ENCODE measurements at regions not wholly inside any gene's neighbourhood (a gene's known extent, or its start where the extent isn't known, plus 50 kb on each side); places are given as distances from the start of the nearest gene placed in this dataset.

DNA sequence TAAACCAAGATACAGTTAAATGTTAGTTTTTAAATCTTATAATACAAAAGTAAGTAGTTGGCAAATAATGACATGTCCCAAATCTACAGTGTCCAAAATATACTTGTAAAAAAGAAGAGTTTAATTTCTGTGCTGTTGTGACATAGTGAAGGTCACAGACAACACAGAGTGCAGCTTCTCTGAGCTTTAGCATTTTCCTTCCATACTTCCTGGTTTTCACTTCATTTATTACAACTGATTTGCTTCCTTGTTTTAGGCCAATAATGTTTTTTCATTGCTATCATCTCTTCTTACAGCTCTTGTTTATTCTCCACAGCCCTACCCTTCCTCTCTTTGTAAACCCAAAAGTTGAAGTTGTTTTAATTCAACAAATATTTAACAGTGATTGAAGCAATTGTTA, 132.4 kb upstream of the TET2 start:
- TF ChIP-seq FOXP2 (optimal IDR thresholded peaks at IDR 0.05; ENCODE audit: borderline replicate concordance, extremely low read depth, extremely low read length, insufficient read depth), result no peak
- TF ChIP-seq POLR2AphosphoS5 (IDR thresholded peaks at IDR 0.05; ENCODE audit: low read depth, low read length), result no peak
- TF ChIP-seq SIN3A (IDR thresholded peaks at IDR 0.05; ENCODE audit: borderline replicate concordance, insufficient read depth, low read length), result no peak
- TF ChIP-seq, protein P1, sequence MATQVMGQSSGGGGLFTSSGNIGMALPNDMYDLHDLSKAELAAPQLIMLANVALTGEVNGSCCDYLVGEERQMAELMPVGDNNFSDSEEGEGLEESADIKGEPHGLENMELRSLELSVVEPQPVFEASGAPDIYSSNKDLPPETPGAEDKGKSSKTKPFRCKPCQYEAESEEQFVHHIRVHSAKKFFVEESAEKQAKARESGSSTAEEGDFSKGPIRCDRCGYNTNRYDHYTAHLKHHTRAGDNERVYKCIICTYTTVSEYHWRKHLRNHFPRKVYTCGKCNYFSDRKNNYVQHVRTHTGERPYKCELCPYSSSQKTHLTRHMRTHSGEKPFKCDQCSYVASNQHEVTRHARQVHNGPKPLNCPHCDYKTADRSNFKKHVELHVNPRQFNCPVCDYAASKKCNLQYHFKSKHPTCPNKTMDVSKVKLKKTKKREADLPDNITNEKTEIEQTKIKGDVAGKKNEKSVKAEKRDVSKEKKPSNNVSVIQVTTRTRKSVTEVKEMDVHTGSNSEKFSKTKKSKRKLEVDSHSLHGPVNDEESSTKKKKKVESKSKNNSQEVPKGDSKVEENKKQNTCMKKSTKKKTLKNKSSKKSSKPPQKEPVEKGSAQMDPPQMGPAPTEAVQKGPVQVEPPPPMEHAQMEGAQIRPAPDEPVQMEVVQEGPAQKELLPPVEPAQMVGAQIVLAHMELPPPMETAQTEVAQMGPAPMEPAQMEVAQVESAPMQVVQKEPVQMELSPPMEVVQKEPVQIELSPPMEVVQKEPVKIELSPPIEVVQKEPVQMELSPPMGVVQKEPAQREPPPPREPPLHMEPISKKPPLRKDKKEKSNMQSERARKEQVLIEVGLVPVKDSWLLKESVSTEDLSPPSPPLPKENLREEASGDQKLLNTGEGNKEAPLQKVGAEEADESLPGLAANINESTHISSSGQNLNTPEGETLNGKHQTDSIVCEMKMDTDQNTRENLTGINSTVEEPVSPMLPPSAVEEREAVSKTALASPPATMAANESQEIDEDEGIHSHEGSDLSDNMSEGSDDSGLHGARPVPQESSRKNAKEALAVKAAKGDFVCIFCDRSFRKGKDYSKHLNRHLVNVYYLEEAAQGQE (IDR thresholded peaks at IDR 0.05; ENCODE audit: insufficient read depth in 1 of 2, low read depth in 2 of 2, low read length in 2 of 2), result no peak
- no peak for TF ChIP-seq TAF1 (IDR thresholded peaks at IDR 0.05; ENCODE audit: borderline replicate concordance, insufficient read depth, low read length)

DNA sequence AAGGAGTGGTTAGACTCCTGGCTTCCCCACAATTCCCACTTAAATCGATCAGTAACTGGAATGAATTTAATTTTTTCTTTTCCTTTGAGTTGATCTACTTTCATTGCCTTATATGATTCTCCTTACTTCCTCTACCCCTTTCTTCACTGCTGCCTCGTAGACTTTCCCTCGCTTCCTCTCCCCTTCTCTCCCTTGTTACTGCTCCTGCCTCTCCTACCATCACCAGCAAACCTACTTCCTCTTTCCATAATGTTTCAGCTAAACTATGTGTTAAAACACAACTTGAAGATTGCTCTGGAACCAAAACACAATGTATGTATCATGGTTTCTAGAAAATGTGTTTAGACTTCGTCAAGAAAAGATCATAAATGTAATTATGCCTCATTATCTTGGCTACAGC, 132.0 kb upstream of the TET2 start:
- TF ChIP-seq POLR2AphosphoS5 (IDR thresholded peaks at IDR 0.05; ENCODE audit: low read depth, low read length) (no peak), TAF1 (IDR thresholded peaks at IDR 0.05; ENCODE audit: borderline replicate concordance, insufficient read depth, low read length) (no peak), FOXP2 (optimal IDR thresholded peaks at IDR 0.05; ENCODE audit: borderline replicate concordance, extremely low read depth, extremely low read length, insufficient read depth) (no peak), SIN3A (IDR thresholded peaks at IDR 0.05; ENCODE audit: borderline replicate concordance, insufficient read depth, low read length) (no peak)
- TF ChIP-seq, protein P1 (IDR thresholded peaks at IDR 0.05; ENCODE audit: insufficient read depth in 1 of 2, low read depth in 2 of 2, low read length in 2 of 2), result no peak

DNA sequence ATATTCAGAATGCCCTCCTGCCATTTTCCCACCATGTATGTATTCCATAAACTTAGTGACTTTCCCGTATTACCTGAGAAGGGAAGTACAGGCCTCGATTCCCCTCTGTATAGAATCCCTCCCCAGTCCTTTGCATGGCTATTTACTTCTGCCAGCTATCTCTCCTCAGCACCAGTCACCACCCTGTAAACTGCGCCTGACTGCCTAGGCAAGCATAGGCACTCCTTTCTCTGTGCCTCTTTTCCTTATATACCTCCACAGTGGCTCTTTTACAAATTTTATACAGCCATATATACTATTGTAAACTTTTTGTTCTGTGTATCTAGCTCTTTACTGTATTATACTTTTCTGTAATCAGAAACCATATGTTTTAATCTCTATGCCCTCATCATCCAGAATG, 130.9 kb upstream of the TET2 start:
- TF ChIP-seq SIN3A (IDR thresholded peaks at IDR 0.05; ENCODE audit: borderline replicate concordance, insufficient read depth, low read length) (no peak), FOXP2 (optimal IDR thresholded peaks at IDR 0.05; ENCODE audit: borderline replicate concordance, extremely low read depth, extremely low read length, insufficient read depth) (no peak), TAF1 (IDR thresholded peaks at IDR 0.05; ENCODE audit: borderline replicate concordance, insufficient read depth, low read length) (no peak), POLR2AphosphoS5 (IDR thresholded peaks at IDR 0.05; ENCODE audit: low read depth, low read length) (no peak)
- TF ChIP-seq, protein P1 (IDR thresholded peaks at IDR 0.05; ENCODE audit: insufficient read depth in 1 of 2, low read depth in 2 of 2, low read length in 2 of 2), result no peak

DNA sequence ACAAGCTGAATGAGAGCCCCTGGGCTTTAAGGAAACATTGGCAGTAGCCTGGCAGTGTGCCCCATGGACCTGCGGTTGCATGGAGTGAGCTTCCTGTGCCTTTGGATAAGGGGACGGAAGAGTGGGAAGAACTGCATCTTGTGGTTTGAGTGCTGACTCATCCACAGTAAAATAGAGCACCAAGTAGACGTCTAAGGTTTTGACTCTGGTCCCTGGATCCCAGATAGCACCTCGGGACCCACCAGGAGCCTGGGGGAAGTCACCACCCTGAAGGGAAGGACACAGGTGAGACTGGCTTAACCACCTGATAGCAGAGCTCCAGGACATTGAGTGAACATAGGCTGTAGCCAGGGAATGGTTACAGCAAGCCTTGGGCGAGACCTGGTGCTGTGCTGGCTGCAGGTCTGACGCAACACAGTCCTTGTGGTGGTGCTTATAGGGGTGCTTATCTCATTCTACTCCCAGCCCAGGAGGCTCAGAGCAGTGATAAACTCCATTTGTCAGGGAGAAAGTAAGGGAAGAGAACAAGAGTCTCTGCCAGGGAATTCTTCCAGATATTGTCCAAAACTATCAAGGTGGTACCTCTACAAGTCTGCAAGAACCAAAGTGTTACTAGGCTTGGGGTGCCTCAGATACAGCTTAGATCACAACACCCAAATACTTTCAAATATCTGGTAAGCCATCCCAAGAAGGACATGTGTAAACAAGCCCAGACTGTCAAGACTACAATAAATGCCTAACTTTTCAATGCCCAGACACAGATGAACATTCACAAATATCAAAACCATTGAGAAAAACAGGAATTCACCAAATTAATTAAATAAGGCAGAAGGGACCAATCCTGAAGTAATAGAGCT, 123.6 kb upstream of the TET2 start:
- TF ChIP-seq POLR2AphosphoS5 (IDR thresholded peaks at IDR 0.05; ENCODE audit: low read depth, low read length) (peak; percentile 30; the same call in 1 of the 2 replicates), TAF1 (IDR thresholded peaks at IDR 0.05; ENCODE audit: borderline replicate concordance, insufficient read depth, low read length) (no peak), FOXP2 (optimal IDR thresholded peaks at IDR 0.05; ENCODE audit: borderline replicate concordance, extremely low read depth, extremely low read length, insufficient read depth) (no peak), SIN3A (IDR thresholded peaks at IDR 0.05; ENCODE audit: borderline replicate concordance, insufficient read depth, low read length) (no peak)
- TF ChIP-seq, protein P1 (IDR thresholded peaks at IDR 0.05; ENCODE audit: insufficient read depth in 1 of 2, low read depth in 2 of 2, low read length in 2 of 2), result no peak

Measured in PFSK-1 (cell line).